K562 (cell line): ENCODE measurements at regions not wholly inside any gene's neighbourhood (a gene's known extent, or its start where the extent isn't known, plus 50 kb on each side); places are given as distances from the start of the nearest gene placed in this dataset.

Source experiments
- ATAC-seq: fragments of 200-7000 bp; cut with Tn5 transposase; 3 replicates; pipeline ENCODE4 v1.9.1; 2020; ENCODE audit warnings: moderate library complexity
- BruUV-seq: library from RNA; stranded (reverse); fragments of 400-500 nt; replicated peaks from 2 replicates; lab custom pipeline; 2021; lab: Mats Ljungman, UMichigan
- CTCF ChIA-PET: fragments of 300-600 bp; formaldehyde crosslinking; extraction: SDS; loops from one replicate; lab custom pipeline; 2021; ENCODE audit warnings: low intra/inter-chr PET ratio; lab: Yijun Ruan, JAX
- POLR2A ChIA-PET: fragments of 300-600, 350-650 bp; sonication (Branson Sonifier 250); formaldehyde crosslinking; extraction: SDS; loops from one replicate; lab custom pipeline; 2021; ENCODE audit warnings: antibody characterized with exemption, inconsistent platforms; lab: Yijun Ruan, JAX
- DNase-seq, 4 experiments: peaks; one replicate each; pipeline versions ENCODE4 v3.0.0 to v3.0.0-alpha.2; 2011 to 2018; ENCODE audit warnings: low spot score in 3 of 4, mixed read lengths in 3 of 4; ENCODE audit errors: extremely low read depth in 1 of 4
- FAIRE-seq: peaks from 2 replicates; lab custom pipeline; 2011; peaks lifted over from hg19 to GRCh38; lab: Jason Lieb, UNC
- H2AFZ ChIP-seq: 2 replicates; pipeline ENCODE4 v1.6.0; 2011; ENCODE audit warnings: low read depth, low read length, control low read depth, inconsistent platforms
- H3K27ac ChIP-seq: fragments of 200-600 bp; 3 replicates; pipeline ENCODE4 v1.8.0; 2011; ENCODE audit warnings: low read depth, mild to moderate bottlenecking, control low read depth, inconsistent platforms, low read length, moderate library complexity, mixed read lengths; ENCODE audit errors: extremely low read depth
- H3K27me3 ChIP-seq, 2 experiments: fragments of 300-600 bp in 1 of 2; 2 replicates in 1 of 2; 3 replicates in 1 of 2; pipeline versions ENCODE4 v1.6.0 to v1.8.0; 2011; ENCODE audit warnings: inconsistent platforms in 2 of 2, low read length in 2 of 2, mild to moderate bottlenecking in 1 of 2, mixed read lengths in 1 of 2, moderate library complexity in 1 of 2; ENCODE audit not compliant: control insufficient read depth in 2 of 2, insufficient read depth in 2 of 2
- H3K36me3 ChIP-seq: fragments of 300-600 bp; 3 replicates; pipeline ENCODE4 v1.8.0; 2011; ENCODE audit warnings: mild to moderate bottlenecking, low read length, inconsistent platforms; ENCODE audit not compliant: control insufficient read depth, insufficient read depth
- H3K4me1 ChIP-seq, 2 experiments: fragments of 200-600 bp in 1 of 2; replicated peaks in 1 of 2; 2 replicates in 1 of 2; 3 replicates in 1 of 2; pipeline versions ENCODE4 v1.5.1 to v1.8.0; 2011; ENCODE audit warnings: inconsistent platforms in 2 of 2, low read length in 2 of 2, mild to moderate bottlenecking in 1 of 2, mixed read lengths in 1 of 2, moderate library complexity in 1 of 2; ENCODE audit not compliant: control insufficient read depth in 2 of 2, insufficient read depth in 2 of 2
- H3K4me2 ChIP-seq: 2 replicates; pipeline ENCODE4 v1.6.1; 2011; ENCODE audit warnings: low read length, control low read depth, inconsistent platforms, mixed read lengths; ENCODE audit not compliant: insufficient read depth
- H3K4me3 ChIP-seq: fragments of 200-600 bp; sonication (generic), shearing (Covaris generic); 2 replicates; pipeline ENCODE4 v1.5.1; 2016; ENCODE audit warnings: control low read depth, inconsistent platforms
- H3K79me2 ChIP-seq: fragments of 200-600 bp; 3 replicates; pipeline ENCODE4 v1.8.0; 2011; ENCODE audit warnings: low read length, inconsistent platforms; ENCODE audit not compliant: control insufficient read depth, insufficient read depth
- H3K9ac ChIP-seq, 2 experiments: 2 replicates each; pipeline versions ENCODE4 v1.6.0 to v1.6.1; 2011; ENCODE audit warnings: low read depth in 2 of 2, low read length in 2 of 2, control low read depth in 1 of 2, inconsistent platforms in 1 of 2, mild to moderate bottlenecking in 1 of 2, mixed read lengths in 1 of 2; ENCODE audit not compliant: insufficient read depth in 1 of 2
- H3K9me1 ChIP-seq: one replicate; pipeline ENCODE4 v1.6.0; 2011; ENCODE audit warnings: inconsistent platforms, mild to moderate bottlenecking, low read length, moderate library complexity; ENCODE audit not compliant: control insufficient read depth, insufficient read depth
- H3K9me3 ChIP-seq: replicated peaks from 2 replicates; pipeline ENCODE4 v1.5.1; 2011; ENCODE audit warnings: low read depth, low read length, inconsistent platforms; ENCODE audit not compliant: control insufficient read depth, insufficient read depth
- H4K20me1 ChIP-seq: replicated peaks from 2 replicates; pipeline ENCODE4 v1.6.1; 2011; ENCODE audit warnings: low read length, inconsistent platforms, mixed read lengths; ENCODE audit not compliant: control insufficient read depth, insufficient read depth
- ADNP ChIP-seq: fragments of 200-800 bp; sonication (Bioruptor generic); IDR thresholded peaks from 2 replicates; pipeline ENCODE4 v1.6.1; 2016; ENCODE audit warnings: missing genetic modification characterization, missing compliant biosample characterization
- ETS2 ChIP-seq: IDR thresholded peaks from 2 replicates; pipeline ENCODE4 v1.6.1; 2016; ENCODE audit warnings: borderline replicate concordance, missing genetic modification characterization, mild to moderate bottlenecking, moderate library complexity, missing compliant biosample characterization; ENCODE audit not compliant: poor library complexity, severe bottlenecking
- FOXP4 ChIP-seq: sonication (generic); formaldehyde crosslinking; IDR thresholded peaks from 2 replicates; pipeline ENCODE4 v1.8.0; 2022; ENCODE audit warnings: mild to moderate bottlenecking, missing genetic modification reagents, borderline replicate concordance
- KHSRP ChIP-seq: fragments of 450-650 bp; IDR thresholded peaks from 2 replicates; pipeline ENCODE4 v1.6.1; 2017
- PHF21A ChIP-seq: fragments of 450-650 bp; IDR thresholded peaks from 2 replicates; pipeline ENCODE4 v1.6.1; 2017; ENCODE audit warnings: low read depth, borderline replicate concordance
- RERE ChIP-seq: sonication (generic); formaldehyde crosslinking; IDR thresholded peaks from 2 replicates; pipeline ENCODE4 v1.8.0; 2023; ENCODE audit warnings: missing genetic modification reagents, mild to moderate bottlenecking, borderline replicate concordance
- RNF219 ChIP-seq: fragments of 250-450 bp; sonication (Bioruptor Pico); IDR thresholded peaks from 2 replicates; pipeline ENCODE4 v1.5.0; 2022; ENCODE audit warnings: mild to moderate bottlenecking
- SLC30A9 ChIP-seq: fragments of 250-450 bp; sonication (Bioruptor Pico); IDR thresholded peaks from 2 replicates; pipeline ENCODE4 v1.8.0; 2022; ENCODE audit warnings: mild to moderate bottlenecking, moderate library complexity
- SMARCA5 ChIP-seq: fragments of 450-650 bp; IDR thresholded peaks from 2 replicates; pipeline ENCODE4 v1.6.1; 2016
- SMC3 ChIP-seq: conservative IDR thresholded peaks from 2 replicates; pipeline ENCODE4 v1.6.1; 2011; ENCODE audit warnings: low read depth, low read length, improper control_type of control experiment; ENCODE audit not compliant: insufficient read depth
- USF1 ChIP-seq: sonication (generic); formaldehyde crosslinking; IDR thresholded peaks from 2 replicates; pipeline ENCODE4 v1.9.0; 2022; ENCODE audit warnings: mild to moderate bottlenecking, missing genetic modification reagents
- ZNF583 ChIP-seq: fragments of 250-450 bp; sonication (Bioruptor Pico); IDR thresholded peaks from 2 replicates; pipeline ENCODE4 v1.4.0; 2020
- WGBS: fragments of 100-300 bp; shearing (Covaris generic); methylation state at CpG from one replicate; pipeline ENCODE4 v1.1.6; 2016; ENCODE audit warnings: low coverage, mixed read lengths; ENCODE audit not compliant: insufficient coverage; ENCODE audit errors: missing lambda C conversion rate; 5-methylcytosine and 5-hydroxymethylcytosine counted together
- in situ Hi-C: fragments of 300-500 bp; cut with MboI; formaldehyde crosslinking; loops from 4 replicates; pipeline ENCODE4 v1.15.0; 2018; ENCODE audit warnings: inconsistent platforms, mixed read lengths
- intact Hi-C: fragments of 100-400 bp; cut with micrococcal nuclease; formaldehyde crosslinking; loops from 2 replicates; pipeline ENCODE4 v1.14.2; 2022

- TF ChIP-seq RNF219 (no peak), SMC3 (no peak), PHF21A (no peak), ETS2 (tag) (no peak), ADNP (tag) (no peak)
Measured at GRCh38 chr2:34844629-34845028, 1245.5 kb upstream of the FAM98A start (continued).

GRCh38 chr2:34838408-34838807 is 1239.3 kb upstream of the FAM98A start:
- ChIA-PET POLR2A (no interaction called here), CTCF (no interaction called here)
- H3K9me3 ChIP-seq = no peaks in the 10 kb centered on the region; the same call in none of the 2 replicates
- in situ Hi-C loops = no loop called here
- H4K20me1 ChIP-seq = no peaks in the 10 kb centered on the region
- BruUV-seq = no TSS peak
- WGBS = 0% methylated on average over 3 of the region's 3 CpGs
- no peak overlapping the region for H3K4me3 ChIP-seq
- H3K9ac ChIP-seq = no peak overlapping the region
- ATAC-seq = no peak
- no peak overlapping the region for H3K4me2 ChIP-seq
- H3K36me3 ChIP-seq = no peaks in the 10 kb centered on the region
- DNase-seq = no peak
- no peak for FAIRE-seq
- no peaks in the 10 kb centered on the region for H3K4me1 ChIP-seq
- intact Hi-C loops = no loop called here
- H3K27me3 ChIP-seq = no peaks in the 10 kb centered on the region
- H3K27ac ChIP-seq = no peak overlapping the region
- no peaks in the 10 kb centered on the region for H3K79me2 ChIP-seq
- no peak overlapping the region for H2AFZ ChIP-seq
- no peaks in the 10 kb centered on the region for H3K9me1 ChIP-seq
- TF ChIP-seq RERE (CRISPR knock-in tag) (no peak), KHSRP (no peak), SLC30A9 (CRISPR knock-in tag) (no peak), SMARCA5 (no peak), FOXP4 (CRISPR knock-in tag) (no peak), ZNF583 (CRISPR knock-in tag) (no peak), USF1 (no peak)
